ENCODE measurements at regions not wholly inside any gene's neighbourhood (a gene's known extent, or its start where the extent isn't known, plus 50 kb on each side); places are given as distances from the start of the nearest gene placed in this dataset.
"Not testable (repeated sequence)": the region's sequence is repeated elsewhere in the genome, so short reads cannot be mapped to it uniquely, and the experiment has no call there.

DNA sequence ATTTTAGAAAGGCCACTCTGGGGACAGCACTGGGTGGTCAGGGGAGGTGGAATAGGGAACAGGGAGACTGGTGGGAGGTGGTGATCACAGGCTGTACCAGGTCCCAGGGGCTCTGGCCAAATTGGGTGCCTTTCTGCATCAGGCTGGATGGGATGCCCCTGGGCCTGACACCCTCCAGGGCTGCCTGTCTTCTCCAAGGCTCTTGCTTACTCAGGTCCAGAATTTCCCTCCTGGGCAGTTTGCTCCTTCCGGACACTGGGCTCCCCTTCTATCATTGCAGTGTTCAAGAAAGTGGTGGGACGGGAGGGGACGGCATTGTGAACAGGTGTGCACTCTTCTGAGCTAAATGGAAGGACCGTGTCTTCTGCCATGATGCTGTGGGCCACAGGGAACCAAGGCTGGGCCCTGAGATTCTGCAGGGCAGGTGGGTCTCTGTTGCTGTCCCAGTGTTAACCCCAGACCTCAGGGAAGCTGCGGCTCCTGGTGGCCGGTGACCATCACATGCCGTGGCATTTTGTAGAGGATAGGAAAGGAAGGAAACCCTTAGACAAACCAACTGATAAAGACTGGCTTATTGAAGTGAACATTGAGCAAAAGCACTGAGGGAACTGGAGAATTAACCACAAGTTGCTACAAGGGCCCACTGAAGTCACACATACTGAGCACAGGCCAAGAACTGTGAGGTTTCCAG lies 93.7 kb upstream of the HS6ST1 start:
- Histone ChIP-seq H3K4me3 (ENCODE audit: low read length) (no peak overlapping the region), H3K36me3 (ENCODE audit: insufficient read depth, low read length) (no peaks in the 10 kb centered on the region), H3K27me3 (ENCODE audit: insufficient read depth, low read length) (no peaks in the 10 kb centered on the region), H3K4me1 (ENCODE audit: insufficient read depth, low read length) (peaks cover 12% of the 10 kb centered on the region), H3K27ac (ENCODE audit: low read depth, low read length) (no peak overlapping the region), H3K9me3 (ENCODE audit: insufficient read depth, low read depth, low read length) (no peaks in the 10 kb centered on the region), H3K9ac (ENCODE audit: low read depth, low read length) (no peak overlapping the region)
- WGBS = 97% methylated on average over 7 of the region's 7 CpGs

DNA sequence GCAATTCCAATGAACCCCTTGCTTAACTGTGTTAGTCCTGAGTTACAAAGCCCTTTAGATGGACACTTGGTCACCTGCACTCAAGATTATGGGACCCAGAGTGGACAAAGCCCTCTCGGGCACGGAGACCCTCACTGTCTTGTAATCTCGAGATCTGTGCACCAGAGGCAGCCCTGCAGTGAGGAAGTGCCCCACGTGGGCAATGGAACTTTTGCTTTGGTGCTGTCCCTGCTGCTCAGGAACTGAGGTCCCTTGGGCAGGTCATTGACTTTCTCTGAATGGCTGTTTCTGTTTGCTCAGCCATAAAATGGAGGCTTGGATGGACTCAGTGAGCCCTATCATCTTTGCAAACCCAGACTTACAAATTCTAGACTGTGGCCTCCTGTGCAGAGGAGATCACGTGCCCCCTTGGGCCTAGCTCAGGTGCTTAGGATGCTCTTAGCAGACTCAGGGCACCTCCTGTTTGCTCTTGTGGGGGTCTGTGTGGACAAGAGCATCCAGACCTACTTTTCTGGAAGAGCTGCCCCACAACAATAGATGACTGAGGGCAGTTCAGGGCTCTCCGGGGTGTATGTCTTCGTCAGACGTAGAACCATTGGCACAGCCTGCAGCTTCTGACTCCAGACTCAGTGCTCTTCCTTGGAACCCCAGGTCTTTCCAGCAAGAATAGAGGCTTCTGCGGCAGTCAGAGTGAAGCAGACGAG lies 94.5 kb upstream of the HS6ST1 start:
- H3K4me3 ChIP-seq (ENCODE audit: low read length) = no peak overlapping the region
- H3K4me1 ChIP-seq (ENCODE audit: insufficient read depth, low read length) = peaks cover 9% of the 10 kb centered on the region
- H3K36me3 ChIP-seq (ENCODE audit: insufficient read depth, low read length) = no peaks in the 10 kb centered on the region
- no peak overlapping the region for H3K27ac ChIP-seq (ENCODE audit: low read depth, low read length)
- WGBS = 90% methylated on average over 10 of the region's 10 CpGs
- H3K27me3 ChIP-seq (ENCODE audit: insufficient read depth, low read length) = no peaks in the 10 kb centered on the region
- no peaks in the 10 kb centered on the region for H3K9me3 ChIP-seq (ENCODE audit: insufficient read depth, low read depth, low read length)
- no peak overlapping the region for H3K9ac ChIP-seq (ENCODE audit: low read depth, low read length)

DNA sequence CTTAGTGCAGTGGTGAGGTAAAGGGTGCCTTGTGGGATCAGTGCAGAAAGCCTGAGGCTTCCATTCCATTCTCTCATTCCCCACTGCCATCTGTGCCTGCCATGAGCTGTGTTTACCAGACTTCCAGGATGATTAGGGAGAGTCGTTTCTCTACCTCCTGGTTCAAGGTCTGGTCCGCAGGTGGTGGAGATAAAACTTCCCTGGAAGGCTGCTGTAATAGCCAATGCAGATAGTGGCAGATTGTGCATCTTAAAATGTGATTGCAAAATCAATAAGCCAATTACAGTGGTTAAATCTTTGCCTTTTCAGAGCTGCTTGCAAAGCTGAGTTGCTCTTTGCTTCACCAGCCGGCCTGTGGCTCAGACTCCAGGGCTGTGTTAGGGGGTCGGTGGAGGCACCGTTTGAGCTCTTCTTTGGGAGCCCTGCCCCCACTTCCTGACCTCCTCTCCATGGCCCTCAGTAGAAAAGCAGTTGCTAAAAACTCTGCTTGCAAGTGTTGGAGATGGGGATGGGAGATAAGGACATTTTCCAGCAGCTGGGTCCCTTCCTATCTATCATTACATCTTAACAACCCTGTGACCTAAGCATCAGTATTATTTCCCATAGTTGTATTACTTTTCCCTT lies 95.2 kb upstream of the HS6ST1 start:
- 51% methylated on average over 5 of the region's 5 CpGs for WGBS
- H3K27ac ChIP-seq (ENCODE audit: low read depth, low read length) = no peak overlapping the region
- H3K4me1 ChIP-seq (ENCODE audit: insufficient read depth, low read length) = peaks cover 8% of the 10 kb centered on the region

DNA sequence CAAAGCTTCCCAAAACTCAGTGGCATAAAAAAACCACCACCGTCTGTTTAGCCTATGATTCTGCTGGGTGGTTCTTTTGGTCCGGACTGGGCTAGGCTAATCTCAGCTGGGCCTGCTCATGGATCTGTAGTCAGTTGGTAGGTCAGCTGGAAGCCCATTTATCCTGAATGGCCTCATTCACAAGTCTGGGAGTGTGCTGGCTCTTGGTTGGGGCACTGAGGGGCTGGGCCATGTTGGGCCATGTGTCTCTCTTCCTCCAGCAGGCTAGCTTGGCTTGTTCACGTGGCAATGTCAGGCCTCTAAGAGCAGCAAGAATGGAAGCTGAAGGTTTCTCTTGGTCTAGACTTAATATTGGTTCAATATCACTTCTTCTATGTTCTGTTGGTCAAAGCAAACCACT lies 95.7 kb upstream of the HS6ST1 start:
- no peak overlapping the region for H3K27ac ChIP-seq (ENCODE audit: low read depth, low read length)
- WGBS = 85% methylated on average over 3 of the region's 3 CpGs
- no peak overlapping the region for H3K4me3 ChIP-seq (ENCODE audit: low read length)
- no peaks in the 10 kb centered on the region for H3K36me3 ChIP-seq (ENCODE audit: insufficient read depth, low read length)
- H3K9ac ChIP-seq (ENCODE audit: low read depth, low read length) = no peak overlapping the region
- H3K27me3 ChIP-seq (ENCODE audit: insufficient read depth, low read length) = no peaks in the 10 kb centered on the region
- 0 out of 2 replicates have a peak, but pooled peaks cover under 1% of the 10 kb centered on the region for H3K9me3 ChIP-seq (ENCODE audit: insufficient read depth, low read depth, low read length)
- H3K4me1 ChIP-seq (ENCODE audit: insufficient read depth, low read length) = peaks cover 8% of the 10 kb centered on the region

More for the DNA sequence above, 95.2 kb upstream of the HS6ST1 start:
- Histone ChIP-seq H3K9ac (ENCODE audit: low read depth, low read length) (no peak overlapping the region), H3K4me3 (ENCODE audit: low read length) (no peak overlapping the region), H3K36me3 (ENCODE audit: insufficient read depth, low read length) (no peaks in the 10 kb centered on the region), H3K27me3 (ENCODE audit: insufficient read depth, low read length) (no peaks in the 10 kb centered on the region), H3K9me3 (ENCODE audit: insufficient read depth, low read depth, low read length) (no peaks in the 10 kb centered on the region)

DNA sequence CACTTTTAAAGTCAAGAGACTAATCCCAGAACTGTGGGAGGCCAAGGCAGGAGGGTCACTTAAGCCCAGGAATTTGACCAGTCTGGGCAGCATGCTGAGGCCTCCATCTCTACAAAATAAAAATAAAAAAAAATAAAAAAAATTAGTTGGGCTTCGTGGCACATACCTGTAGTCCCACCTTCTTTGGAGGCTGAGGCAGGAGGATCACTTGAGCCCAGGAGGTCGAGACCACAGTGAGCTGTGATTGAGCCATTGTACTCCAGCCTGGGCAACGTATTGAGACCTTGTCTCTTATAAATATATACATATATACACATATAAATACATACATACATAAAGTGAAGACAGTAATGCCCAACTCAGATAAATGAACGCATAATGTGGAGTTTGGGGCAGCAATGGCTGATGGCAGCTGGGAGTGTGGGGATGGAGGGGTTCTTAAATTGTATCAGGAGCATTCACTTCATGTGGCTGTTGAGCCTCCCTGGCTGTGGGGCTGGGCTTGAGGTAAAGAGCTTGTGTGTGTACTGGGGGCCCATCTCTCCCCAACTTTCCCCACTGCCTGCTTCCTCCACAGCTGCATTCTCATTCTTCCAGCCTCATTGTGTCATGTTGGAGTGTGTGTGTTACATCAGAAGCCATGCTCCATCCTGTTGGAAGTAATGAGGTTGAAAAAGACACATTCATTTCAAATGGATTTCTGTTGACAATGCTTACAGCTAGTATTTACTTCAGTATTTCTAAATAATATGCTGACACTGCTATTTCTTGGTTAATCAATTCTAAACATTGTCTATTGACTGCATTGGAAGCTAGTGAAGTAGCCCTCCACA lies 96.5 kb upstream of the HS6ST1 start:
- H3K4me3 ChIP-seq (ENCODE audit: low read length) = no peak overlapping the region
- peaks cover 8% of the 10 kb centered on the region for H3K4me1 ChIP-seq (ENCODE audit: insufficient read depth, low read length)
- no peaks in the 10 kb centered on the region for H3K36me3 ChIP-seq (ENCODE audit: insufficient read depth, low read length)
- H3K27me3 ChIP-seq (ENCODE audit: insufficient read depth, low read length) = no peaks in the 10 kb centered on the region
- H3K9ac ChIP-seq (ENCODE audit: low read depth, low read length) = no peak overlapping the region
- 94% methylated on average over 3 of the region's 4 CpGs for WGBS
- no peak overlapping the region for H3K27ac ChIP-seq (ENCODE audit: low read depth, low read length)
- H3K9me3 ChIP-seq (ENCODE audit: insufficient read depth, low read depth, low read length) = 0 out of 2 replicates have a peak, but pooled peaks cover 8% of the 10 kb centered on the region

DNA sequence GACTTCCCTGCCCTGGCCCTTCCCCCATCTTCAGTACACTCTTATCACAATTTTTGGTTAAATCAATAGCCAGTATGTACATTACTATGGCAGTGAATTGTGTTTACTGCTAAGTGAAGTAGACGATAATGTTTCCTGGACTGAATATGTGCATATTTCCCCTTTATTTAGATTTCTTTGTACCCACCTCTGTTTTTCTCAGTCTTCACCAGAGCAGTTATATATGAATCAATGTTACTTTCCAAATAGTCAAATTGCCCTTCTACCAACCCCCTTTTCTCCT lies 97.1 kb upstream of the HS6ST1 start:
- Histone ChIP-seq H3K9me3 (ENCODE audit: insufficient read depth, low read depth, low read length) (0 out of 2 replicates have a peak, but pooled peaks cover 8% of the 10 kb centered on the region), H3K36me3 (ENCODE audit: insufficient read depth, low read length) (no peaks in the 10 kb centered on the region), H3K4me1 (ENCODE audit: insufficient read depth, low read length) (peaks cover 8% of the 10 kb centered on the region), H3K9ac (ENCODE audit: low read depth, low read length) (no peak overlapping the region), H3K27ac (ENCODE audit: low read depth, low read length) (no peak overlapping the region), H3K27me3 (ENCODE audit: insufficient read depth, low read length) (no peaks in the 10 kb centered on the region), H3K4me3 (ENCODE audit: low read length) (no peak overlapping the region)
- WGBS = no CpG with 5 or more reads among the region's 1 CpG

DNA sequence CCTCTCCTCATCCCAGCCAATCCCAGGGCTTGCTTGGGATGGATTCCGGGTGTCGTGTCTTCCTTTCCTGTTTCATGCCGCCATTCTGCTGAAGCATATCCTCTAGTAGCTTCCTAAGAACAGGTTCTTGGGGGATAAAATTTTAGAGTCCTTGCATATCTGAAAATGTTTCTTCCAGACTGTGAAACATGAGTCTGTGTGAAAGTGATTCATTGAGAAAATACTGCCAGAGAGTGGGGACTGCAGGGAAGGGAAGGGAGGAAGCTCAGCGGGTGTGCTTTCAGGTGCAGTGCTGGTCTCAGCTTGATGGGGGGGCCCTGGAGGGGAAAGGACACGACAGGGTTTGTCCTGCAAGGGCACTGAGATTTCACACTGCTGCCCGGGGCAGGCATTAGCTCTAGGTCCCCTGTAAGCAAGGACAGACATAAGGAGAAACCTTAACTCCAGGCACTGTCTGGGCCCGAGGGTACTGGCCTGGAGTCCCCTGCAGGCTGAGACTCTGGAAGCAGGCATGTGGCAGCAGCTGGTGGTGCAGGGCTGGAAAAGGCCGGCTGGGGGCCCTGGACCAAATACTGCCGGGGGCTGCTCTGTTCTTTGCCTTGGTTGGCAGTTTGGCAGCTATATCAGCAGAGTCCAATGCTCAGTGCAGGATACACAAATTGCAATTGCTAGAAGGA lies 97.6 kb upstream of the HS6ST1 start:
- Histone ChIP-seq H3K4me3 (ENCODE audit: low read length) (no peak overlapping the region), H3K4me1 (ENCODE audit: insufficient read depth, low read length) (peaks cover 8% of the 10 kb centered on the region), H3K36me3 (ENCODE audit: insufficient read depth, low read length) (no peaks in the 10 kb centered on the region), H3K27ac (ENCODE audit: low read depth, low read length) (no peak overlapping the region), H3K27me3 (ENCODE audit: insufficient read depth, low read length) (no peaks in the 10 kb centered on the region), H3K9ac (ENCODE audit: low read depth, low read length) (no peak overlapping the region), H3K9me3 (ENCODE audit: insufficient read depth, low read depth, low read length) (0 out of 2 replicates have a peak, but pooled peaks cover 8% of the 10 kb centered on the region)
- WGBS = 72% methylated on average over 9 of the region's 9 CpGs

DNA sequence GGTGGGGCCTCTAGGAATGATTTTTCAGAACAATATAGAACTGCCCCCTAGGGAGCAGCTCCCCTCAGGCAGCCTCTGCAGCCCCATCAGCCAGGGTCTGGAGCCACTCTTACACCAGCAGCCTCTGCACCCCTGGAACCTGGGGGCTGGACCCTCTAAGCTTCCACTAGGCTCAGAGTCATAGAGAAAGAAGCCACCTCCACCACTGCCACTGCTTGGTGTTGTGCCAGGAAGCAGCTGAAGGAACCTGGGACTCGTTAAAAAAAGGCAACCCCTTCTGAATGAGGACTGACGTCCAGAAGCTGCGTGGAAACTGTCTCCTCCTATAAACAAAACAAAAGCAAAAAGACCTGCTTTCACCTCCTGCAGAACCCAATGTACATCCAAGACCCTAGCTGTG lies 98.1 kb upstream of the HS6ST1 start:
- no peak overlapping the region for H3K27ac ChIP-seq (ENCODE audit: low read depth, low read length)
- peaks cover 8% of the 10 kb centered on the region for H3K4me1 ChIP-seq (ENCODE audit: insufficient read depth, low read length)
- H3K9ac ChIP-seq (ENCODE audit: low read depth, low read length) = no peak overlapping the region
- H3K36me3 ChIP-seq (ENCODE audit: insufficient read depth, low read length) = no peaks in the 10 kb centered on the region
- H3K4me3 ChIP-seq (ENCODE audit: low read length) = no peak overlapping the region
- 0 out of 2 replicates have a peak, but pooled peaks cover 8% of the 10 kb centered on the region for H3K9me3 ChIP-seq (ENCODE audit: insufficient read depth, low read depth, low read length)
- 91% methylated on average over 3 of the region's 3 CpGs for WGBS
- H3K27me3 ChIP-seq (ENCODE audit: insufficient read depth, low read length) = no peaks in the 10 kb centered on the region

DNA sequence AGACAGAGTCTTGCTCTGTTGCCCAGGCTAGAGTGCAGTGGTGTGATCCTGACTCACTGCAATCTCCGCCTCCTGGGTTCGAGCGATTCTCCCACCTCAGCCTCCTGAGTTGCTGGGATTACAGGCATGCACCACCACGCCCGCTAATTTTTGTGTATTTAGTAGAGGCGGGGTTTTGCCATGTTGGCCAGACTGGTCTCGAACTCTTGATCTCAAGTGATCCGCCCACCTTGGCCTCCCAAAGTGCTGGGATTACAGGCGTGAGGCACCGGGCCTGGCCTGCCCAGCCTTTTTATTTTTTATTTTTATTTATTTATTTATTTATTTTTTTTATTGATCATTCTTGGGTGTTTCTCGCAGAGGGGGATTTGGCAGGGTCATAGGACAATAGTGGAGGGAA lies 98.6 kb upstream of the HS6ST1 start:
- not testable (repeated sequence) for H3K9ac ChIP-seq (ENCODE audit: low read depth, low read length); H3K36me3 ChIP-seq (ENCODE audit: insufficient read depth, low read length); H3K27ac ChIP-seq (ENCODE audit: low read depth, low read length); H3K4me1 ChIP-seq (ENCODE audit: insufficient read depth, low read length); H3K27me3 ChIP-seq (ENCODE audit: insufficient read depth, low read length); H3K4me3 ChIP-seq (ENCODE audit: low read length); H3K9me3 ChIP-seq (ENCODE audit: insufficient read depth, low read depth, low read length)
- 93% methylated on average over 9 of the region's 11 CpGs for WGBS

DNA sequence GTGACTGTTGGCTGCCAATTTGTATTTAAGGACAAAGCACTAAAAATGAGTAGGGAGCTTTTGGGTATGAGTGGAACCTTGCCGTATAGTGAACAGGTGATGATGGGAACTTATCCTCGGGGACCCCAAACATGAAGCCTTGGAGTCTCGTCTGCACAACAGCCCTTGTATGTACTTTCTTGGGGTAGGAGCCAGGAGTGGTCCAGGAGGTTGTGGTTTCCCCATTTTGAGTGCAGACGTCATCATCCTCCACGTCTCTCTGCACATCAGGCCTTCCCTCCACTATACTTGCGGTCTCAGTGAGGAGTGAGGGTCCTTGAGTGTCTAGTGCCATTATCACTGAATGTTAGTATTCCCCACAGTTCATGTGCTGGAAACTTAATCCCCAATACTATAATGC lies 101.5 kb upstream of the HS6ST1 start:
- Histone ChIP-seq H3K9ac (ENCODE audit: low read depth, low read length) (no peak overlapping the region), H3K4me1 (ENCODE audit: insufficient read depth, low read length) (peaks cover 5% of the 10 kb centered on the region; the same call in 1 of the 2 replicates), H3K4me3 (ENCODE audit: low read length) (no peak overlapping the region), H3K27ac (ENCODE audit: low read depth, low read length) (no peak overlapping the region), H3K36me3 (ENCODE audit: insufficient read depth, low read length) (no peaks in the 10 kb centered on the region), H3K27me3 (ENCODE audit: insufficient read depth, low read length) (no peaks in the 10 kb centered on the region), H3K9me3 (ENCODE audit: insufficient read depth, low read depth, low read length) (peaks cover 11% of the 10 kb centered on the region; the same call in 1 of the 2 replicates)
- 93% methylated on average over 5 of the region's 6 CpGs for WGBS
